Sciatic nerve (tissue), 2 donors: ENCODE measurements at regions not wholly inside any gene's neighbourhood (a gene's known extent, or its start where the extent isn't known, plus 50 kb on each side); places are given as distances from the start of the nearest gene placed in this dataset.
A peak's percentile ranks its signal among the peaks of the same experiment; 100 is the strongest.

Experiments
- ATAC-seq: fragments of 200-7000 bp; cut with Tn5 transposase; one replicate; pipeline ENCODE4 v1.9.1; 2020; ENCODE audit warnings: mild to moderate bottlenecking, moderate library complexity
- DNase-seq: peaks from one replicate; pipeline ENCODE4 v3.0.0-alpha.2; 2020; ENCODE audit warnings: low spot score
- intact Hi-C: fragments of 100-400 bp; cut with DNase I; formaldehyde crosslinking; loops from one replicate; pipeline ENCODE4 v1.14.2; 2022
- donor health status: DM: no; HTN: no; CAD: no.
- donor health status: DM: no; HTN: no; CAD: no.

GRCh38 chr6:155974811-155975323 lies 519.2 kb upstream of the NOX3 start:
- no peak for DNase-seq
- intact Hi-C loops = no loop called here
- ATAC-seq = no peak

- no peak for ATAC-seq
- DNase-seq = no peak
- intact Hi-C loops = no loop called here
Measured at GRCh38 chr6:155974359-155974758, 518.7 kb upstream of the NOX3 start.

GRCh38 chr6:155970876-155971708 lies 515.5 kb upstream of the NOX3 start:
- intact Hi-C loops = no loop called here
- DNase-seq (no peak), ATAC-seq (no peak)

DNA sequence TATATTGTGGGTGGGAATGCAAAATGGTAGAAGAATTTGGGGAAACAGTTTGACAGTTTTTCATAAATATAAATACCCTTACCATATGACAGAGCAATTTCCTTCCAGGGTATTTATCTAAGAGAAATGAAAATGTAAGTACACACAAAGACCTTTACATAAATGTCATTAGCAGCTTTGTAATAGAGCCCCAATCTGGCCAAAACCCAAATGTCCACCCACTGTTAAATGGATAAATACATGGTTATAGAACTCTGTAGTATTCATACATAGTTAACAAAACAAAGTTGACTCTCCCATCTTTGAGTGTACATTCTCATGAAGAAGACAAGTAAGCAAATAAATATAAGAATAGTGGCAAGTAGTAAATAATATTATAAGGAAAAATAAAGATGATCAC lies 514.8 kb upstream of the NOX3 start:
- intact Hi-C loops = no loop called here
- ATAC-seq = no peak
- DNase-seq = no peak

- DNase-seq (no peak), ATAC-seq (no peak)
- intact Hi-C loops = no loop called here
Measured at GRCh38 chr6:155968921-155969320, 513.3 kb upstream of the NOX3 start.

DNA sequence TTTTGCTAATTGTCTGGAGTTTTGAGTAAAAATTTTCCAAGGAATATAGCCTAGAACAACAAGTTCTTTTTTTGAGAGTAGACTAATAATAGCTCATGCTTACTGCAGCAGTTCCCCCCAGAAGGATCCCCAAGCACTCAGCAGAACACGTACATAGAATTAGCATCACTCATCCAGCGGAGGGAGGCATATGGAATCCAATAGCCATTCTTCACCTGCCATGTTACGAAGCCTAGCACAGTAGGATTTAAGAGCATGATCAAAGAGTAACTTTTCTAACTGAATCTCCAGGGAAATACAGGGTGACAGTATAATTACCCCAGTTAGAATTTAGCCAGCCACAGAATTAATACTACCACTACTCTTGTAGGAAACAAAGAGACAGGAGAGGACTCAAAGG lies 511.7 kb upstream of the NOX3 start:
- intact Hi-C loops = no loop called here
- DNase-seq (no peak), ATAC-seq (no peak)

DNA sequence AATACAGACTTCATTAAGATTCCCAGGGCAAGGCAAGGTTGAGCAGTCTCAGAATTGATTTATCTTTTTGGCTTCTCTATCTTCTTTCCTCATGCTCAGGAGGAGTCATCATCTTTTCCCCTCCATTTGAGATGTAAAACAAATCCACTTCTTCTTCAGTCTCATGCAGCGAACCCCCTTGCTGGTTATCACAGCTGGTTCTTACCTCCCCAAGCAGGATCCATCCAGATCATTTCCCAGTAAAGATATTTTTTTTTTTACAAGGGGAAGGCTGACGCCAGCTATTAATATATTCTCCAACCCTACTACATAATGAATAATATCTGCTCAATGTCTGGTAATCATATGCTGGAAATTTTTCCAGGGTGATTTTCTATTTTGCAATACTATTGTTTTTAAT lies 508.9 kb upstream of the NOX3 start:
- ATAC-seq (no peak), DNase-seq (no peak)
- intact Hi-C loops = no loop called here

GRCh38 chr6:155962276-155962675 lies 506.6 kb upstream of the NOX3 start:
- DNase-seq (no peak), ATAC-seq (no peak)
- intact Hi-C loops = no loop called here

DNA sequence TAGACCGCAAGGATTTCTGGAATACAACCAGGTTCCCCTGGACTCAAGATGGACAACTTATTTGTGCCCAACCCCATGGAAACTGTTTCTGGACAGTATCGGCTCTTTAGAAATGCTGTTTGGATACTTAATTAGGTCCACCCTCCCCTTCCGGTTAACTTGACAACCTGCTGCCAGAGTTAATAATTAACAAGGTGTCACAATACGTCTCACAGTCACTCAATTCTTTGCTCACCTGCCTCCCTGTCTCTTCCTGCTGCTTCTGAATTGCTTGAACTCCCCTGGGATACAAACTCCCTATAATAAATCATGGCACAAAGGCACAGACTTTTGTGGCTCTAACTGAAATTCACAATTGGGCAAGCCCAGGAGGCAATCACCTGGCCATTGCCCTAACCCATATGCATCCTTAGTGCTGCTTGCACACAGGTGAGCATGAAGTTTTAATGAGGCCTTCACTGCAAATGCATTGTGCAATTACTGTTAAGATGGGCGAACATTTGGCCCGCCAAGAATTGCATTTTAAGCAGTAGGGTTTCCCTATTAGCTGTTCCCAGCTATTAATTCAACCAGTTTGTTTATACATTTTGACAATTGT lies 504.4 kb upstream of the NOX3 start:
- DNase-seq (no peak), ATAC-seq (no peak)
- intact Hi-C loops = no loop called here

DNA sequence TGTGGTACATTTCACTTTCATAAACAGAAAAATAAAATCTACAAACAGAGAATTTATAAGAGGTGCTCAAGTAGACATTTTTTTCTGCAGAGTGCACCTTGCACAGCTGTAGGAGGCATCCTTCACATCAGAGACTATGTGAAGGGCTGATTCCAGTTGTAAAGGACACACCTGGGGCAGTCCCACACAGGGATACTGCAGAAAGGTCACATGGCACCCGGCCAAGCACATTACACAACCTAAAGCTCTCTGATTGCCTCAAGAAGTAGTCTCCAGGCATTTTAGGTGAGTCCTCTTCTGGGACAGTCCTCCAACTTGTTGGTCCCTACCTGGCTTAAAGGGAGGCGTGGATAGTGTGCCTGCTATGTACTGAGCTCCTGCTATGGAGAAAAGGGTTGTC lies 502.9 kb upstream of the NOX3 start:
- intact Hi-C loops = no loop called here
- no peak for ATAC-seq
- no peak for DNase-seq

DNA sequence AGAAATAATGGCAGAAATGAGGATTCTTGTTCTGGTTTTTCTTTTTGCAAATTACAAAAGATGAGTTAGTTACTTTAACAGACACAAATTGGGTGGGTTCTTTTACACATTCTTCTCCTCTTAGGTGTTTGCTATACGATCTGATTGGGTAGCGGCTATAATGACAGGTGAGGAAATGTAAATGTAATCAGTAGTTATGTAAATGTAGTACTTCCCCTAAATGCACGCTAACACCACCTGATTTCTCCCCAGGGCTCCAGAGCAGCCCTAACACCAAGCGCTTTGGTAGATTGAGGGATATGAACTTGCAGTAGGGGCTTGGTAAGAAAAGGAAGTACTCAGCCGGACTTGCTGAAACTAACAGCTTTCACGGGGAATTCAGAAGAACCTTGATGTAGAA lies 499.4 kb upstream of the NOX3 start:
- intact Hi-C loops = no loop called here
- DNase-seq (no peak), ATAC-seq (no peak)

- DNase-seq (no peak), ATAC-seq (no peak)
- intact Hi-C loops = no loop called here
Measured at GRCh38 chr6:155954149-155954548, 498.5 kb upstream of the NOX3 start.

DNA sequence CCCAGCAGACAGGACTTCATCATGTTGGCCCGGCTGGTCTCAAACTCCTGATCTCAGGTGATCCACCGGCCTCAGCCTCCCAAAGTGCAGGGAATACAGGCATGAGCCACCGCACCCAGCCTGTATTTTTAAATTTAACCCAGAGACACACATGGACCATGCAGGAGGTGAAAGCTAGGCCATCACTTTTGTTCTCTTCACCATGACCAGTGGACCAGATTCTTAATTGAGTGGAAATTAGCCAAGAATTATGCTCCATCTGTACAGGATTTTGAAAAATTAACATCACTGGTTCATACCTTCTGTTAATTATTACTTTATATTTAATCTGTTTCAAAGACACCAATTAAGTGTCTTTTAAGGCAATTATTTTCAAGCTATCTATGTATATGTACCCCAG lies 493.6 kb upstream of the NOX3 start:
- intact Hi-C loops = no loop called here
- ATAC-seq (no peak), DNase-seq (no peak)

GRCh38 chr6:155946860-155947259 lies 491.2 kb upstream of the NOX3 start:
- DNase-seq (no peak), ATAC-seq (no peak)
- intact Hi-C loops = no loop called here

DNA sequence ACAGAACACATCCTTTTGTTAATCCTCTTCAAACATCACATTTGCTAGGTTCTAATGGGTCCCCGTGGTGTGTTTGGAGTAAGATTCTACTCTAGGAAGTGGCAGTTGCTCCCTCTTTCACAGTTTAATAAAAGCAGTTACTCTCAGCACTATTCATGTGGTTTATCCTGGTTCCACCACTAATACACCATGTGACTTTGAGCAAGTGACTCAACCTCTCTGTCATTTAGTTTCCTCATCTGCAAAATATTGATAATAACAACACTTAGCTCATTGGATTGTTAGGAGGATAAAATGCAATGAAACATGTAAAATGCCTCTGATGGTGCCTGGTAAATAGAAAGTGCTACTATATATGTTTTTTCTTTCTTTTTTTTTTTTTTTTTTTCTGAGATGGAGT lies 488.0 kb upstream of the NOX3 start:
- ATAC-seq (no peak), DNase-seq (no peak)
- intact Hi-C loops = no loop called here

DNA sequence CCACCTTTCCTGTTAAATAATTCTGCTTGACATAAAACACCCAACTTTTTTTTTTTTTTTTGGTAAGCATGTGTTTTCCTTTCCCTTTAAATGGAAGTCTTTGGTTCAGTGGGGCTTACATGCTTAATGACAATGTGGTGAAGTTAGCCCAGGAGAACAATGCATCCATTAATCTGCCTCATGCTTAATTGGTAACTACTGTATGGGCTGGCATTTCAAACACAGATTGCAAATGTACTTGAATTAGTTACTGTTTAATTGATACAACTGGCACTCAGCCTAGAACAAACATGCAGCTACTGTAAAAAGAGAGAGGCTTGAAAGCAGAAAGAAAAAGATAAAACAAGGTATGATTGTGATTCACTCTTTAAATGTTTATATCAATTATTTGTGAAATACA lies 483.6 kb upstream of the NOX3 start:
- intact Hi-C loops = loop anchor here (5.0 kb wide), 1 partner anchor 613 kb away; no protein-coding TSS in a partner anchor
- ATAC-seq (no peak), DNase-seq (no peak)

DNA sequence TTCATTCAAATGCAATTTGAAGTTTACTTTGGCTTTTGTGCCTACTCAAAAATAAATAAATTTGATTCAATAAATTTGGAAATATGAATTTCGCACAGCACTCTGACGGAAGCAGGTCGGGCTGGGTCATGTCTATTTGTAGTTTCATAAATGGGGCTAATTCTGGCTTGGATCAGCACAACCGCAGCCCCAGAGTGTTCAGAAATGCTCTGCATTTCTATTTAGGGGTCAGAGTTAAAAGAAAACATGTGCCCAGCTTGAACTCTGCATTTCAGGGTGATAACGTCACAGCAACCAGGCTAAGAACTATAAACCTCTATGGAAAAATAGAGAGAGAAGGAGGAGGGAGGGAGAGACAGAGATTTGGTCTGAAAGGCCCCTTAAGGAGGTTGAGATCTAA lies 480.9 kb upstream of the NOX3 start:
- ATAC-seq = peak; percentile 97
- DNase-seq = no peak
- intact Hi-C loops = loop anchor here (5.0 kb wide), 1 partner anchor 616 kb away; no protein-coding TSS in a partner anchor

DNA sequence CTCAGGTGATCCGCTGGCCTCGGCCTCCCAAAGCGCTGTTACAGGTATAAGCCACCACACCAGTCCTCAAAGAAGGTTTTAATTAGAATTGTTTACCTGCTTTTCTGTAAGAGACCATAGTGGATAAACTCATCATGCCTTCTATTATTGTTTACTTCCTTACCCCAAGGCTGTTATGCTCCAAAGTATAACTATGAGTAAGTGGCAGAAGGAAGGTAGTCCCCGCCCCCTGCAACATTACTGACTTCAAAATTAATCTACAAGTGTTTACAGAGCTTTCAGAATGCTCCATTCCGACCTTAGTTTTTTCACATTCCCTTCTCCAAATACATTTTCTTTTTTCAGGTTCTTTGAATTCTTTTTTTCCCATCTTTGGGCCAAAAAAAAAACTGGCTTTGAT lies 480.5 kb upstream of the NOX3 start:
- intact Hi-C loops = loop anchor here (5.0 kb wide), 1 partner anchor 616 kb away; no protein-coding TSS in a partner anchor

GRCh38 chr6:155916846-155917624 lies 461.4 kb upstream of the NOX3 start:
- ATAC-seq (no peak), DNase-seq (no peak)
- intact Hi-C loops = no loop called here

More for the DNA sequence above, 480.5 kb upstream of the NOX3 start:
- ATAC-seq (peak; percentile 59), DNase-seq (no peak)

- ATAC-seq (no peak), DNase-seq (no peak)
- intact Hi-C loops = no loop called here
Measured at GRCh38 chr6:155915651-155916050, 460.0 kb upstream of the NOX3 start.
